Muscle of back (tissue), 3 donors: ENCODE measurements at regions not wholly inside any gene's neighbourhood (a gene's known extent, or its start where the extent isn't known, plus 50 kb on each side); places are given as distances from the start of the nearest gene placed in this dataset.
A peak's percentile ranks its signal among the peaks of the same experiment; 100 is the strongest.
"Not testable (repeated sequence)": the region's sequence is repeated elsewhere in the genome, so short reads cannot be mapped to it uniquely, and the experiment has no call there.

Experiments used
- DNase-seq, 3 donors: peaks; one replicate each; pipeline versions ENCODE4 v3.0.0 to v3.0.0-alpha.2; 2013

DNA sequence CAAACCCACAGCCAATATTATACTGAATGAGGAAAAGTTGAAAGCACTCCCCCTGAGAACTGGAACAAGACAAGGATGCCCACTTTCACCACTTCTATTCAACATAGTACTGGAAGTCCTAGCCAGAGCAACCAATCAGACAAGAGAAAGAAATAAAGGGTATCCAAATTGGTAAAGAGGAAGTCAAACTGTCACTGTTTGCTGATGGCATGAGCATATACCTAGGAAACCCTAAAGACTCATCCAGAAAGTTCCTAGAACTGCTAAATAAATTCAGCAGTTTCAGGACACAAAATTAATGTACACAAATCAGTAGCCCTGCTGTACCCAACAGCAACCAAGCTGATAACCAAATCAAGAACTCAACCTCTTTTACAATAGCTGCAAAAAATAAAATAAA is 220.0 kb downstream of the SYK start:
- not testable (repeated sequence) for DNase-seq

DNA sequence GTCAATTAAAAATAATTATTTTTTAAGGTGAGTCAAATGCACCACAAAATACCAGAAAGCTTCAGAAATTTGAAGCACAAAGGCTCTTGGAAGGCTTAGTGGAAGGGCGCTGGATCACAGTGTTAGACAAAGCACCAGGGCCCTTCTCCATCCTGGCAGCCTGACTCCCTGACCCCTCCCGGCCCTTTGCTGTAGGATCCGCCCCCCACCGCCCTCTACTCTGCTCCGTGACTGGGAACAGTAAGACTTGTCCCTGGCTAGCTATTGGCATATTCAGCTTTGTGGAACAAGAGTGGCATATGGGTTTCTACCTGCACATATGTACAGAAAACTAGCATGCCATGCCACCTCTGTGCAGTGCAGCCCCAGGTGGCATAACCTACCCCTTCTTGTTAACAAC is 222.1 kb downstream of the SYK start:
- DNase-seq, result no peak

DNA sequence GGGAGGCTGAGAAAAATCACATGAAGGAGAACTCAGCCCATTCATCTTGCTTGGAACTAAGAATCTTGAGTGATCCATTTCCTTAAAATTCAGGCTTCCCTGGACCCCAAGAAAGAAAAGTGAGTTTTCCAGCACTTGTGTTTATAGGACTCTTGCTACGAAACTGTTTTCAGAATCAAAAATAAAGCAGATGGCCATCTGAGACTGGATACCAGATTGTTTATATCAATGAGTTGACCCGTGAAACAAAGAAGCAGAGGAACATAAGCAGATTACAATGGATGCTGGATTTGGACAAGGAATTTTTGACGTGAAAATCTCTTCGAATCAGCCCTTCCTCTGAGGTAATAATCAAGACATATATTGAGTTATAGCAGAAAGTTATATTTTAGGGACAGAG is 223.2 kb downstream of the SYK start:
- DNase-seq, result no peak

DNA sequence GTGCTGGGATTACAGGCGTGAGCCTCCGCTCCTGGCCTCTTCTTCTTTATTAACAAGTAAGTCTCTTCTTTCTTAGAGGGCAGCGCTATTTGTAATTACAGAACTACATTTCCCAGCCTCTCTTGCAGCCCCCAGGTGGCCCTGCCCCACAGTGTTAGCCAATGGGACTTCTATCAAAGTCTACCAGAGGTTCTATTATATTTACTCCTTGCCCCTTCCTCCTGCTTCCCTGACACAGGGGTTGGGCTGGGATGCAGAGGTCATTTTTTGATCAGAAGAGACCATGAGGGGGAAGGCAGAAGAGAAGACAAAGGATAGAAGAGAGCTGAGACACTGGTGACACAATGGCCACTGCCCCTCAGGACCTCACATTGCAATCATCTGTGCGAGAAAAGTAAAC is 224.2 kb downstream of the SYK start:
- DNase-seq, result no peak

DNA sequence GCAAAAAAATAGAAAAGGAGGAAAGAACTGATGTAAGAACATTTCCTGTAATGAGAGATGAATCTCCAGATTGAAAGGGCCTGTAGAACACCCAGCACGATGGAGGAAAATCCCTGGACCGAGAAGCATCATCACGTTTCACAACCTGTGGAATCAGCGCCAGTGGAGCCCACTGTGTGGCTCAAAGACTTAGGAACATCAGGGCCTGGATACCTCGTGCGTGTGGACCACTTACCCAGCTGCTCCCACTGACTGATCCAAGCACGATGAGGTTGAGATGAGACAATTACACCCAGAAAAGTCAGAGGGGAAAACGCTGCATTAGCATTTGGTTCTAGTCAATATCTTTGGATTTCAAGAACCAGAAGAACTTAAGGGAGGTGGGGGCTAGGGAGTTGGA is 224.6 kb downstream of the SYK start:
- DNase-seq, result no peak

DNA sequence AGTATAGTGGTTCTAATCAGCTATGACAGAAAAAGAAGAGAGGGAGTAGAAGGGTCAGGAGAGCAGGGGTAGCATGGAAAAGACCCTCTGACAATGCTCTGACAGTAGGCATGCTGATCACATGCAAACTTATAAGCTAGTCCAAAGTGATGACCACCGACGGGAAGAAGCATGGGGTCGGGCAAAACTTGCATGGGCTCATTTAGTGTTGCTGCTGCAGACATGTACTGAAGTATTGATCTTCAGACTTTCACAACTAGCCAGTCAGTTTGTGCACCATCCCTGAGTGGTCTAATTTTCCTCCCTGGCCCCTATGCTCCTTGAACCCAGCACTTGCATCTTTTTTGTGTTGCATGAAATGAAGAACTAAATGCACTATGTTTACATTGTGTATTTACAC is 225.4 kb downstream of the SYK start:
- no peak for DNase-seq

DNA sequence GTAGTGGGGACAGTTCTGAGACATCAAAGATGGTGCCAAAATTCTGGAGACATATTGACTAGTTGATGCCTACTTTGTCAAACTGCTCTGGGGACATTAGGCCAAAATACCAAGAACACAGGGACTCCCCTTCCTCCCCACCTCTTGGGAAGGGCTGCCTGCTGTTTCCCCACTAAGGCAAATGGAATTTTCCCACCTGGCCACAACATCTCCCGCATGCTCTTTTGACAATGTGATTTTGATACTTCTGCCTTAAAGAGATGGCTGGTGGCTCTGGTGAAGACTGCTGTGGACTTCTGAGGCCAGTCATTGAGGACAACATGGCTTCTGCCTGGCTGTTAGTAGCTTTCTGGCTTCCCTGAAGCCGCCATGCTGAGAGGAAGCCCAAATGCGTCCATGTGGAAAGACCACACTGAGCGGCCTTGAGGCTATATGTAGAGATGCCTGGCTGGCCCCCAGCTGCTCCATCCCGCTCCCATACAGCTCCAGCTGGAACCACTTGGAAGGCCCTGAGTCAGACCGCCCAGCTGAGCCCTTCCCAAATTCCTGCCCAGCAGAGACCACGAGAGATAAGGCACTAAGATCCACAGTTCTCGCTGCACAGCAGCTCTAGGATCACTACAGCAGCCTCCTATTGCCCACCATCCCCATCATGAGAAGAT is 226.7 kb downstream of the SYK start:
- no peak for DNase-seq

DNA sequence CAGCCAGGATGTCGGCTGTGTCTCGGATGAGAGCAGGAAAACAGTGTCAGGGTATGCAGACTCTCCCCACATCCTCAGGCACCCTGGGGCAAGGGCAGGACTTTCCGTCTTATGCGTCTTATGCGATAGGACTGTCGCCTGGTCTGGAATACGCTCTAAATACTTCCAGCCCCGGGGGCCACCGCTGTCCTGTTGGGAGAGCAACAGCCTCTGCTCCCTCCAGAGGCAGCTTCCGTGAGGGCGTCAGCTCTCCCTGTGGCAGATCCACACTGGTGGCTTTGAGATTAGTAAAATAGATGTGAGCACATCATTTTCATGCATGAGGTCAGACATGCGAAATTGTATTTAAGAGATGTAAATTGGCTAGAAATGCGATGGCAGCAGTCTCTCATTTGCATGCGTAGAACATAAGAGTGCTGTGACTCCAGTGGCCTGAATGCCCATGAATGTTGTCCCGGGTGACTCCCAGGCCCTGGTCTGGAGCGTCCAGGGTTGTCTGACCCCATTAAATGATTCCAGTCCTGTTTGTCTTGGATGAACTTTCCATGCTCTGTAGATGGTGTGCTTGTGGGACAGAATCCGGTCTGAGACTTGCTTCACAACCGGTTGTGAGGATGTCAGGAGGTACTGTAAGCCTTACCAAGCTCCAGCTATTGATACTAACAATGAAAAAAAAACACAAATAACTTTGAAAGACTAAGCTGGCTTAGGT is 228.2 kb downstream of the SYK start:
- DNase-seq, result no peak

DNA sequence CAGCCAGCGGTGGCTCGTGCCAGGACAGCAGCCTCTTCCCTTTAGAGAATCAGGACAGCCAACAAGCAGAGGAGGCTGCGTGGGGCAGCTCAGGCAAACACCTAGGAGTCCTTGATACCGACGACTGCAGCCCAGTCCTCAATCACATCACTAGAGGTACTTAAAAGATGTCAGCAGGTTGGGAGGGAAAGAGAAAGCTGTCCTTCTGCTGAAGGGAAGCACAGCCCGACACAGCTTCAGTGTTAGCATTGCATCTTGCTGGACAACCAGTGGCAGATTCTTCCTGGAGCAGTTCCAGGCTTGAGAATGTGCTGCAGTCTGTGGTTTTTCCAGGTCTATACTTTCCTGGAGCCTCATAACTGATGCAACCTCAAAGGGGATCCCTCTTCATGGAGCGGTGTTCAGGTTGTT is 230.5 kb downstream of the SYK start:
- no peak for DNase-seq

DNA sequence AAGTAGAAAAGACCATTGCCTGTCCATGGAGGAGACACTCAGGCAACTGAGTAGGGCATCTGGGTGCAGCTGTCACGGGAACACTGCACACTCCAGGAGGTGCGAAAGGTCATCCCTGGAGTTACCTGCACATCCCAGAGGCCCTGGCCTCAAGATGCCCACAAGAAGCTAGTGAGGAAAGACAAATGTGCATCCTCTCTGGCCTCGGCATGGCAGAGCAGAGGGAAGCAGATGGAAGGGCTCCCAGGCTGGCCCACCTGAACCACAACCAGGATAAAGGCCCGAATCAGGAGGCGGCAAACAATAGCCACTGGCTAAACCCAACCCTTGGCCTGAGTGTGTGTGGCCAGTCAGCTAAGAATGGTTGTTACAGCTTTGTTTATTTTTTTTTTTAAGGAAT is 231.7 kb downstream of the SYK start:
- no peak for DNase-seq

DNA sequence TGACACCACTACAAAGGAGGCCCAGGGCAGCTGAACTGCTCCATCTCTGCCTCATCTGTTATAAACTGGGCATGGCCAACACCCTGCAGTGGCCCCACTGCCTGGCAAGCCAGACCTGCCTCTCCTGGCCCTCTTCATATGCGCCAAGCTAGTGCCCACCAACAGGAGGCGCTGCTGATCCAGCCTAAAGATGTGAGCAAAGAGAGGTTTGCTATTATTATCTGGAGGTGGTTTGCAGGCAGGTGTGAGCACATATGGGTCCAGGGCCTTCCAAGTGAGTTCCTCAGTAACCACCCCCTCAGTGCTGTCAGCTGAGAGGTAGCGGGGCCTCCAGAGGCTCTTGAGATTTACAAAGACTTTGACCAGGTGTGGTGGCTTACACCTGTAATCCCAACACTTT is 232.2 kb downstream of the SYK start:
- no peak for DNase-seq

DNA sequence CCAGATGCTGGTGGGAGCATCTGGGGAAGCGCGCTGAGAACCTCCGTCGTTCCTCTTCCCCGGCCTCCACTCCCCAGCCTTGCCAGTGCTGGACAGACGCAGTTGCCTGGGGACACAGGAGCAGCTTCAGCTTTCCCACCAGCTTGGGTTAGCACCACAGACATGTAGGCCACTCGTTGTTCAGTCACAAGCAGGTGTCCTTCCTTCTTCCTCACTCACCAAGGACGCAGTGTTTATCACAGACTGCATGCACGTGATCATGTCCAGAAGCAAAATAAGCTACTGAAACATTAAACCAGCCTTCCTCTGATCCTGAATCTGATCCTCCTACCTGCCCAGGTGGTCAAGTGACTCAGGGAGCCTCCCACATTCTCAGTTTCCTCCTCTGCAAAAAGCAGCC is 232.9 kb downstream of the SYK start:
- DNase-seq, result no peak

DNA sequence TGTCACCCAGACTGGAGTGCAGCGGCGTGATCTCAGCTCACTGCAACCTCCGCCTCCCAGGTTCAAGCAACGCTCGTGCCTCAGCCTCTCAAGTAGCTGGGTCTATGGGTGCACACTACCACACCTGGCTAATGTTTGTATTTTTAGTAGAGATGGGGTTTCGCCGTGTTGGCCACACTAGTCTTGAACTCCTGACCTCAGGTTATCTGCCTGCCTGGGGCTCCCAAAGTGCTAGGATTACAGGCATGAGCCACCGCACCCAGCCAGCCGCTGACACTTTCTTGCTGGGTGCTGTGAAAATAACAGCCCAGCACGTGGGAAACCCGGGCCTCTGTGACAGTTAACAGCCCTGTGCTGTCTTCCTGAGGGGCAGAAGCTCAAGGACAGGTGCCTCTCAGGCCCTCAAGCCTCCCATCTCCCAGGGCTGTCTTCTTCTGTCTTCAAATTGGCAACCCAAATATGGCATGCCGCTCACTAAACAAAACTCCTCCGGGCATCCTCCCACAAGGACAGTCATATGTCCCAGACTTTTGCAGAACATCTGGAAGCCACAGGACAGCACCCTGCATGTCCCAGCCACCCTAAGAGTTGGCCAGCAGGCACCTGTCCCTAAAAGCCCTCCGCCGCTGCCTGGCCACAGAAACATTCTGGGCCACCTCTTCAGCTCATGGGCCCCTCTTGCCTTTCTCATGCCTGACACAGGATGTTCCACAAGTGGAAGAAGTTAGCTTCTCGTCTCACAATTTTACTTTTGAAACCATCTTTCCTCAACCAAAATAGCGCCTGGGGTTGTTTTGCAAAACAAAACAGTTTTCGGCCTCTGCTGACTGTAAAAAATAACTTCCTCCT is 233.6 kb downstream of the SYK start:
- DNase-seq, result no peak

DNA sequence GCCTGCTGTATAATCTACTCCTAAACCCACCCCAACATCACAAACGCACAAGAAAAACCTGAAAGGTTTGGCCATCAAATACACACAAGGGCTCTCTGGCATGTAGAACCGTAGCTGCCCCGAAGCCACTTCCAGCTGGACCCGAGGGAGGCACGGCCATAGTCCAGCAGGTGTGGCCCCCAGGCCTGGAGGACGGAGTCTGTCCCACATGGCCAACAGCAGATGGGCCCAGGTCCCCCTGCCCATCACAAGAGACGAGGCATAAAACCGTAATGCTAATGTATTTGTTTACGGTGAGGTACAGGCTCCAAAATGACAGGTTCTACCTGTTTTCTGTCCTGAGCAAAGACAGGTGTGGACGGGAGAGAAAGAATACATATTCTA is 234.2 kb downstream of the SYK start:
- DNase-seq, result no peak

DNA sequence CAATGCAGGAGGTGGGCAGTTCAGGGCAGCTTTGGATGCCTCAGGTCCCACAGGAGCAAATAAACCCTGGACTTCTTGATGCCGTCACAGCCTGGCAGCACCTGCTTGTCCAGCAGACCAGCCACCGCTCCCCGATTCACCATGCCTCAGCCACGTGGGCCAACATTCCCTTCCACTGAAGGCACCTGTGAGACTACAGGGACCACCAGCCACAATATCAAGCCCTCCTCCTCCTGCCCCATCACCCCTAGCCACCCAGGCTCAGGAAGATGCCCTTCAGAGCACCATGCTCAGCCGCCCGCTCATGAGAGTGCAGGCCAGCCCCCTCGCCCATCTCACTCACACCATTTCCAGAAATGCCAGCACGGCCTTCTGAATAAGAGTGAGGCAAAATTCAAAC is 234.7 kb downstream of the SYK start:
- no peak for DNase-seq

DNA sequence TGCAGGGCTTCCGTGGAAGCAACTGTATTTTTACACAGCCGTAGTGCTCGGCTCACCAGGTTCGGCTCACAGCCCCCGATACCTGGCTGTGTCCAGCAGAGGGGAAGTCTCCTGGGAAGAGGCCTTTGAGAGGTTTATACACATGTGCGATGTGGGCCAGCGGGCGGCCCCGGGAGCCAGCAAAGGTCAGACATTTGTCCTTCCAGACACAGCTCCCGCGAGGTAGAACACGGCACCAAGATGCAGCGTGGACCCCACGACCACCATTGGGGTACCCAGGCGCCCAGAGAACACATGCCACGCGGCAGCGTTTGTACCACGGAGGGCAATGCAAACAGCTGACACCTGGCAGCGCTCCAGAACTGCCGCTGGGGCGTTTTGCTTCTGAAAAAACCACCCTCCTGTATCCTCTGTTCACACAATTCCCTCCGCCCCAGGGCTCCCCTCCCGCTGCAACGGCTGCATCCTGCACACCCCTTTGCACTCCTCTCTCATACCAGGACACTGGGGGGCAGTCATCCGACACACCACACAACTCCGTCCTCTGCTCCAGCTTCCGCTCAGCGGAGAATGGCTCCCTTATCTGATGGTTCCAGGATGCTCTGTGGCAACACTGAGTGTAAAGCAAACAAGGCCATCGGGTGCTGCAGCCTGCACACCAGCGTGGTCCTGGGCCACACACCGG is 235.3 kb downstream of the SYK start:
- peak; percentile 71 to 85 (median 76) for DNase-seq

DNA sequence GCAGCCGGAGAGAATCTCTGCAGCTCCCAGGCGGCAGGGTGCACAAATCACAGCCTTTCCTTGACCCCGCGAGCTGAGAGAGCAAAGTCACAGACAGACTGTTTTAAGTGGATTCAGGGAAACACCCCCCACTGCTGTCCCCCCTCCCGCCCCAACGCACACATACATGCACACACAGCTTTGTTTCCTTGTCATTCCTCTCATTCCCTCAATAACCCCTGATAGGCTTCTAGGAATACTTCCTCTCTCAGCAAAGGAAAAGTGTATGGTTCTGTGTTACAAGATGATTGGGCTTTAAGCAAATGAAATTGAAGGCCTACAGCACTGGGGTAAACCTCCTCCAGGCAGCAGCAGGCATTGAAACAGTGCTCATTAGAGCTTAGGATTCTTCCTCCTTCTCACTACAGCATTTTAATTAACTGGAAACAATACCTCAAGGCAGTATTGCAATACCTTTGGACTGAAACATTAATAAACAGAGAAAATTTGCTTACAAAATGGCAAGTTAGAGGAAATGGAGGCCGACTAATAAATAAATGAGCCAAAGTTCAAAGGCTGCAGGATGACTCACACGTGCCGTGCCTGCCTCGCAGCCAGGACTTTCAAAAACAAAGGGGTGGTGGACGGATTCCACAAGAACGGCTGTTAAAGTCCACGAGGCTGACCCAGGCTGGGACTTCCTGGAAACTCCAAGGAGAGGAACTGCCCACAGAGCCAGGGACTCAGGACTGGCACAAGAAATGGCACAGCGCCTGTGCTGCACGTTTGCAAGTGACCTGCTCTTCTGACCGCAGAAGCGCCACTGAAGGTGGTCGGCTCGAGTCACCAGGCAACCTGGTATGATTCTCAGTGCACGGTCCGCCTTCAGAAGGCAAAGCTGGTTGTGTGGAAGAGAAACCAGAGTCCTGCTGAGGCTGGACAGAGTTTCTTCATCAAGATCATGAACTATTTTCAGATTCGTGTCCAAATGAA is 236.2 kb downstream of the SYK start:
- no peak for DNase-seq

DNA sequence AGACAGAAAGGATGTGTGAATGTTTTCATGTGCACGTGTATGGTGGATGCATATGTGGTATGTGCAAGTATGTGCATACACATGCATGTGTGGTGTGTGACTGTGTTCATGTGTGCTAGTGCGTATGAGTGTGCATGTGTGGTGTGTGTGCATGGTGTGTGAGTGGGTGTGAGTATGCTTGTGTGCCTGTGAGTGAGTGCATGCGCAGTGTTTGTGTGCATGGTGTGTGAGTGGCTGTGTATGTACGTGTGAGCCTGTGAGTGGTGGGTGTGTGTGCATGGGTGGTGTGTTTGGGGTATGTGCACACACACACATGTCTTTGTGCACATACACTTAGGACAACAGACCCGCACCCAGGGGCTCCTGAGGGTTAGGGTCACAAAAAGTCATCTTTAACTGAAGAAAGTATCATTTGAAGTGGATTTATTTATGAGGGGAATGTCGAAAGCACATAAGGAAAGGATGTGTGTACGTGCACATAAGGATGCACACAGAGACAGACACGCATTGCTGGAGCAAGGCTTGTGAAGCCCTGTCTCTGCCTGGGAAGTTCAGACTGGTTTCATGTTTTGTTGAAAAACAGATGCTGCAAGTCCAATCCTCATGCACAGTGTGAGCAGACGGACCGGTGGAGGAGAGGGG is 237.0 kb downstream of the SYK start:
- DNase-seq, result no peak

DNA sequence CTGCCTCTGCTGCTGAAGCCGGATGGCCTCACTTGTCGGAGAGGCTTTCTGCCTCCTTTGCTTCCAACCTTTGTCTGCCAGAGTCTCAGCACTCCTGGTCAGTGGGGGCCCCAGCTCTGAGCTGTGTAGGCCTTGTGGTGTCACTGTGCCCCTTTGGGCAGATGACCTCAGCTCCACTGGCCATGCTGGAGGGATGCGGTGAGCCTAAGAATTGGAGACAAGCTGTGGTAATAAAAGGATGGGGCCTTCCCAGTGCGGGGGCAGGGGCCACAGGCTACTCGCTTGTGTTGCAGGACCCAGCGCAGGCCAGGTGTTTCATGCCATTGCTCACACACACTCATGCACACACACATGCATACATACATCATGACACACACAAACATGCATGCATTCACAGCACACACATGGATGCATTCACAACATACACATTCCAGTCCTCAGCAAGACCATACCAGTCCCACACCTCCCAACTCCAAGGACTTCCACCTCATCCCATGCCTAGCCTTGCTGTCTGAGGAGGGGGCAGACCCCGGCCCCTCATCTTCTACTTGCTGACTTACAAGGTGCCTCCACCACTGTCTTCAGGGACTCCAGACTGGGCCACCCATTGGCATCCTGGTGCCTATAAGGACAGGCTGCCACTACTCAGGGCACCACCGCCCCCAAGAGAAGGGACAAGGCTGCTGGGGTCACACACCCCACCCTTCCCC is 237.7 kb downstream of the SYK start:
- no peak for DNase-seq

DNA sequence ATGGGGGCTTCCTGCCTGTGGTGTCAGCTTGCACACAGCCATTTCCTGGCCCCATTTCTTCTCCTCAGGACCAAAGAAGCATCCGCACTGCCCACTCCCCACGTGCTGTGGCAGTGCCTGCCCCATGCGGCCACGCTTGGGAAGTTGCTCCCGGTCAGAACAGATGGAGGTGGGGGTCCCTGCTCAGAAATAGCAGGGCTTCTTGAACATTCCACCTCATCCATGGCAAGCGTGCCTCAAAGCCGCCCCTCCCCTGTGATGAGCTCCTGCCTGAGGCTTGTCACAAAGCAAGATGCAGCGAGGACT is 238.2 kb downstream of the SYK start:
- no peak for DNase-seq
